Stimulated activated CD8-positive, alpha-beta memory T cell treated with anti-CD3 and anti-CD28 coated beads, Interleukin-4, amount 100 ng/mL, for 48 hours (primary cell): ENCODE measurements at regions not wholly inside any gene's neighbourhood (a gene's known extent, or its start where the extent isn't known, plus 50 kb on each side); places are given as distances from the start of the nearest gene placed in this dataset.

Experiments
- DNase-seq: peaks from one replicate; pipeline ENCODE4 v3.0.0-alpha.2; 2020

- DNase-seq: no peak
Observed at GRCh38 chr4:124401606-124402005, 310.9 kb downstream of the ANKRD50 start.

DNA sequence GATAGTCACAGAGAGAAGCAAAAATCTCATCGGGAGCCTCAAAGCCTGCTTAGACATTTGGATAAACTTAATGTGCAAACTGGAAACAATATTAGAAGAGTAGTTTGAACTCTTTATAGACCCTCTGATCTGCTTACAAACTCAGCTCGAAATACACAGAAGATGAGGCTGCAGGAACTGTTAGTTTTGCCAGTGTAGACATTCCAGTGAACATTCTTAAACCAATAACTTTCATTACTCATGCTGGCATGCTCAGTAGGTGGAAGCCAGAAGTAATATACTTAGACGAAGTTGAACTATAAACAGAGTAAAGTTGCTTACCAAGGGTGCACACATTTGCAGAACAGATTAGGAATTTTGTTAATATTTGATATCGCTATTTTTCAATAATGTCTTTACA, 303.5 kb downstream of the ANKRD50 start:
- DNase-seq: no peak

GRCh38 chr4:124414276-124415040, 298.1 kb downstream of the ANKRD50 start:
- no peak for DNase-seq

DNA sequence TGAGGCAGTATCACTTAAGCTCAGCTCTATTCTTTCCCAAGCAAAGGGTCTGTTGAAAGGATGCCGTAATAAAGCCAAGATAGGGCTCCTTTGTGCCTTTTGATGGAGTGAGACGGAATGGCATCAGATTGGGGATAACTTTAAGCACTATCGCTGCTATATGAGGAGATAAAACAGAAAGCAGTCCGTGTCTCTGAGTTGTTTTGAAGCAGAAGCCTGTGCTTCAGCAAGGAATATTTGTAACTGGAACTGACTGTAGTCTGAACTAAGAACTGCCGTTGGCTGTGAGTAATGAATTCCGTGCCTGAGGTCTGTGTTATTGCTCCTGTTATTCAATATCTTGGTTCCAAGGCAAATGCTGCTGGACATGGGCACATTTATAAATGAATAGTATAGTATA, 297.4 kb downstream of the ANKRD50 start:
- DNase-seq: no peak

DNA sequence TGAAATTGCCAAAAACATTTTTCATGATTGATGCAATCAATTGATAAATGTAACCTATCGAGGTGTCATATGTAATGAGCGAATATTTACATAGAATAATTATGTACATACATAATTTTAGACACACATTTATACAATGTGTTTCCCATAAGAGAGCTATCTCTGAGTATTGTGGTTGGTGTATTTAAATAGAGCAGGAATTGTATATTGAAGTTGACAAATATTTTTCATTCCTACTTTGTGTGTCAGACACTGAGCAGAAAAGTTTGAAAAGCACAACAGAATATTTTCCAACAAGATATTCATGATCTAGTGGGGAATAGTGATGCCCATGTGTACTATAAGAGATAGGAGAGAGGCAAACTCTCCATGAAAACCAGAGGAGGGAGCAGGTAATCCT, 295.2 kb downstream of the ANKRD50 start:
- DNase-seq: no peak

DNA sequence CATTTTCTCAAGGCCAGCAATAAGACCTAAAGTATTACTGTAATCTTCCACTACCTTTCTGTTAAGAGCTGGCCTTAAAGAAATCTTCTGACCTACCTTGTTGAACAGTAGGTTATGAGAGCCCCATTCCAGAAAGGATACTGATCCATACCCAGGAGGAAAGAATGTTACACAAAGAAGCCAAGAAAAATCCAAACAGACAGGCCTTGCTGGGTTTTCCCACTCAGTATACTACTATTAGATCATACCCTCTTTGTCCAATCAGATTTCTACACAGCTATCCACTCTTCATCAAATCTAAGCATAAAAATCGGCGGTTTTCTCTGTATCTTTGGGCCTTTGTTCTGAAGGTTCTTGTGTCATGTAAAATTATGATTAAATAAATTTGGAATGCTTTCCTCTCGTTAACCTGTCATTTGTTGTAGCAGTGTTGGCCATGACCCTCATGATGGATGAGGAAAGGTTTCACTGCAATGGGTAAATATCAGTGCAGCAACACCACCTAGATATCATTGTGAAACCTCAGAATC, 292.3 kb downstream of the ANKRD50 start:
- no peak for DNase-seq

DNA sequence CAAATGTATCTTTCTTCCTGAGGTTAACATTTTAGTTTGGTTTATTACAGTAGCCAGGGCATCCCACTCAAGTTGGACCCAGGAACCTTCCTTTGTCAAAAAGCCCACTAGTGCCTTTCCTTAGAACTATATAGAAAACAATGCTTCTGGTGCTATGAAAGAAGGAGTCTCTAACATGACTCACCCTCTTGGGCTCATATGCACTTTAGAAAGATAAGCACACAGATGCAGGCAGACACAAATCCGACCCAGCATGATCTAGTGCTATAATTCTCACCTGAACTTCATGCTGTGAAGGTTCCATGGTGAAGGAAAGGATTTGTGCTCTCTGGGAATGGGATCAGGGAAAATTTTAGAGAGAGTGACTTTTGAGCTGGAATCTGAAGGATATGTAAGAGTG, 289.4 kb downstream of the ANKRD50 start:
- no peak for DNase-seq

- DNase-seq: no peak
Observed at GRCh38 chr4:124426279-124426678, 286.3 kb downstream of the ANKRD50 start.

DNA sequence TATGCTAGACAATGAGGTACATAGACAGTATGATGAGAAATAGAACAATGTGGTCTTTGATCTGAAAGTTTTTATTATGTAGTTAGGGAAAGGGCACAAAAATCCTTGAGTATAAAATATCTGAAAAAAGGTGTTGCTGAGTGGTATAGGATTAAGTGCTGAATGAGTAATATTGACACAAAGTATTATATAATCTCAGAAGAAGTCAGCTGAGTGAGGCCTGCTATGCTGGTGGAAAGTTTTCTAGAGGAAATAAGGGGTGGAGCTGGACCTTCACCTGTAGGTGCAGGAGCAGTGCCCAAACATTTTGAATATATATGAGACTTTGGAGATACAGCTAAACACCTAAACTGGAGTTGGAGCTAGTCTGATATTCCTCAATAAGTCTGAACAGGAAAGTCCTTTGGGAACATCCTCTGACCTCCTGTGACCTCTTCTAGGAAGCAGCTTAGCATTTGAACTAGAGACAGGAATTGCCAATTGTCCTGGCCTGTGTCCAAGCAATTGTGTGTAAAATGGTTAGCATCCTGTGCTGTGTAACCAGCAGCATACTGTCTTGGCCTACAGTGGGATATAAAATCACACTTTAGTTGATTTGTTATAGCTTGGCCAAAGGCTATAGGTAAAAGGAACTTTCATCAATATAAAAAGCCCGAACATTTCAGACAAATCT, 285.3 kb downstream of the ANKRD50 start:
- no peak for DNase-seq

DNA sequence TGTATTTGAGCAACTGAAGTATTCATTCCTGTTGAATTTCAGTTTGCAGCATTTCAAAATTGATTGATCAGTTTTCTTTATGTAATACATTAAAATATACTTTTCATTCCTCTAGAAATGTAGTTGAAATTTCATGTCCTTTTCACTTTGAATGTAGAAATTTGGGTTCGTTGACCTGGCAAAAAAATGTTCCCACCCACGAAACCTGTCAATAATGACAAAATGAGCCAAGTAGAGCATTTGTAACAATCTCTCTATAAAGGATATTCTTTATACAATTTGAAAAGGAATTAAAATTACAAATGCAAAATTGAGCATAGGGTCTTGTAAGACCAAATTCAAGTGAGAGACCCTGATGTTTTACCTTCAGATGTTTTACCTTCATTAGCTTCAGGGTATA, 283.9 kb downstream of the ANKRD50 start:
- DNase-seq: no peak

- no peak for DNase-seq
Observed at GRCh38 chr4:124429746-124430250, 282.7 kb downstream of the ANKRD50 start.

DNA sequence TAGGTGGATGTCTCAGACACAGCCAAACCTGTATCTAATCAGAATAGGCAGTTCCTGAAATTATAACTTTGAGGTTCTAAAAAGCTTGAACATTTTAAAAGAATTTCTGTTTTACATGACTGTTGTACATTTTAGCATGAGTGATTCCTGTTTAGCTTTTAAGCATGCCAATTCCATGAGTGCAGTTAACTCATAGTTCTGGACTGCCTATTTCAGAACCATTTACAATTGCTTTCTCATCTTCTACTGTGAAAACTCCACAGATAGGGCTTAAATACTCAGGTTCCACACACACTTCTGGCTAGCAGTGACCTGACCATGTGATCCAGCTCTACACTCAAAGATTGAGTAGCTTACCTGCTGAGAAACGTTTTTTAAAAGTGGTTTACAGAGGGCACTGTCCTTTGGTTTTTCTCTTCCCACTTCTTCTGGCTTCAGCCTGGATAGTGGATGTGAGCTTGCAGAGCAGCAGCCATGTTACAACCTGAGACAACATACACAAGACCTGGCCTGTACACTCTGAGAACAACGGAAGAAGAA, 280.8 kb downstream of the ANKRD50 start:
- no peak for DNase-seq

- DNase-seq: no peak
Observed at GRCh38 chr4:124432500-124432899, 280.0 kb downstream of the ANKRD50 start.

- DNase-seq: no peak
Observed at GRCh38 chr4:124433044-124433443, 279.5 kb downstream of the ANKRD50 start.

DNA sequence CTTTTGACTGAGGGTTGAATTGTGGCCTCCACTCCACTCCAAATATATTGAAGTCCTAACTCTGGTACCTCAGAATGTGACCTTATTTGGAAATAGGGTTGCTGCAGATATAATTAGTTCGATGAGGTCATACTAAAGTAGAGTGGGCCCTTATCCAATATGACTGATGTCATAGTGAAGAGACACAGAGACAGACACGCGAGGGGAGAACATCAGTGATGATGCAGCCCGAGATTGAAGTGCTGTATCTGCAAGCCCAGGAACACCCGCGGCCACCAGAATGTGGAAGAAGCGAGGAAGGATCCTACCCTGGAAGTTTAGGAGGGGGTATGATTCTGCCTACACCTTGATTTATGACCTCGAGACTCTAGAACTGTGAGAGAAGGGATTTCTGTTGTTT, 279.0 kb downstream of the ANKRD50 start:
- no peak for DNase-seq

- no peak for DNase-seq
Observed at GRCh38 chr4:124435274-124435950, 277.1 kb downstream of the ANKRD50 start.

- no peak for DNase-seq
Observed at GRCh38 chr4:124437853-124438495, 274.6 kb downstream of the ANKRD50 start.

- no peak for DNase-seq
Observed at GRCh38 chr4:124445071-124445470, 267.5 kb downstream of the ANKRD50 start.

DNA sequence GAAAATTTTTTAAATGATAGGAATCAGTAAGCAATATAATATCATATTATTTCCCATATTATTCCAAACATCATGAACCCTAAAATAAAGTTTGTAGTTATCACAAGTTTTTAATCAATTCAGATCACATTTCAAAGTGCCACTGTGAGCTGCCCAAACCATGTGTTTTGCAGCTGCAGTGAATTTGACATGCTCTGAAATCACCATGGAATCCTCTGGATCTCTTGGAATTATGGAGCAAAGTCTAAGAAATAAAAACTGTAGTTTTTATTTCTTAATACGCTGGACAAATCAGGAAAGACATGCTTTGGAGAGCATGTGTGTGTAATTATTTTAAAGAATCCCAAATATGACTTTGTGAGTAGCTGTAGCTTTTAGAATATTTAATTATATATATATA, 262.7 kb downstream of the ANKRD50 start:
- no peak for DNase-seq

DNA sequence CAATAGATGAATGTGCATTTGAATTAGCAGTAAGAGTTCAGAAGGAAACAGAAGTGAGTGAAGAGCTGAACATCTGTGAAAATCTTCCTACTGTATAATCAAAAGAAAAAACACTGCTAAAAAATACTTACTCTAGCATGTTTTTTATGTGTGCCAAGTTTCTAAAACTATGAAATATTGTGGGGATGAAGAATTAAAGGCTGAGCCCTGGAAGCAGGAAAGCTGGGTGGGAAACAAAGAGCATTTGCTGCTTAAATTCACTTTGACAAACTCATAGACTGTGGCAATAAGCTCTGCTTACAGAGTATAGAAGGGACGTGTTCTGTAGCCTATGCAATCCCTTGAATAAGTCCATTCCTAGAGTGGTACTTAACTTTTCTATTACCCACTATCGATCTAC, 261.7 kb downstream of the ANKRD50 start:
- no peak for DNase-seq

DNA sequence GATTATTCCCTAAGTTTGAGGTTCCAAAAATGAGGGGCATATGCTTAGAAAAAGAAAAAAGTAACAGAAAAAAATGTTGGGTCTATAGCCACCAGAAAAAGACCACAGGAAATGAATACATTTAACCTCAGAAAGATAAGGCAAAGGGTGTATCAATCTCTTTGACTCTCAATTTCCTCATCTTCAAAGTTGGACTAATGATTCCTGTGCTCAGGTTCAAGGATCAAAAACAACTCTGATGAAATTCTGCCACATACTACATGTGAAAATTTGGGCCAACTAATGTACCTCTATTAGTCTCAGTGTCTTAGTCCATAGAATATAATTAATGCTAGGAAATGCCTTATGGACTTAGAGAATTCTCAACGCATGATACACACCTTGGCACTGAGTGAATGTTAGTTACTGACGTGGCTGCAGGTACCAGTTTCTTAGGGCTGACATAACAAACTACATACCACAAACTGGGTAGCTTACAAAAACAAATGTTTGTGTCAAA, 257.7 kb downstream of the ANKRD50 start:
- DNase-seq: no peak

GRCh38 chr4:124455671-124456070, 256.9 kb downstream of the ANKRD50 start:
- DNase-seq: no peak
